Right atrium auricular region (tissue), 2 donors: ENCODE measurements at regions not wholly inside any gene's neighbourhood (a gene's known extent, or its start where the extent isn't known, plus 50 kb on each side); places are given as distances from the start of the nearest gene placed in this dataset.

Experiments used
- DNase-seq: peaks from one replicate; pipeline ENCODE4 v3.0.0-alpha.2; 2019; ENCODE audit warnings: low spot score
- H3K27ac ChIP-seq, 2 donors: fragments of 200-600 bp; sonication (generic); 1 replicate in 1 of 2; 2 replicates in 1 of 2; pipeline ENCODE4 v1.5.1; 2016 to 2019
- H3K27me3 ChIP-seq, 2 donors: fragments of 200-600 bp; sonication (generic); one replicate each; pipeline versions ENCODE4 v1.5.1 to v1.6.0; 2017 to 2019
- H3K36me3 ChIP-seq: fragments of 200-600 bp; sonication (generic); one replicate; pipeline ENCODE4 v1.5.1; 2016
- H3K4me1 ChIP-seq, 2 donors: fragments of 200-600 bp; sonication (generic); one replicate each; pipeline versions ENCODE4 v1.5.1 to v1.6.0; 2017 to 2019
- H3K4me3 ChIP-seq, 2 donors: fragments of 200-600 bp; sonication (generic); 1 replicate in 1 of 2; 2 replicates in 1 of 2; pipeline ENCODE4 v1.5.1; 2017 to 2019; ENCODE audit warnings: mild to moderate bottlenecking in 1 of 2, moderate library complexity in 1 of 2
- H3K9me3 ChIP-seq, 2 donors: fragments of 200-600 bp; sonication (generic); one replicate each; pipeline ENCODE4 v1.5.1; 2019
- TF ChIP-seq, protein P1 (sequence below), 2 donors: fragments of 200-600 bp; sonication (generic); IDR thresholded peaks; one replicate each; pipeline ENCODE4 v1.5.1; 2019; ENCODE audit warnings: antibody characterized with exemption in 2 of 2

DNA sequence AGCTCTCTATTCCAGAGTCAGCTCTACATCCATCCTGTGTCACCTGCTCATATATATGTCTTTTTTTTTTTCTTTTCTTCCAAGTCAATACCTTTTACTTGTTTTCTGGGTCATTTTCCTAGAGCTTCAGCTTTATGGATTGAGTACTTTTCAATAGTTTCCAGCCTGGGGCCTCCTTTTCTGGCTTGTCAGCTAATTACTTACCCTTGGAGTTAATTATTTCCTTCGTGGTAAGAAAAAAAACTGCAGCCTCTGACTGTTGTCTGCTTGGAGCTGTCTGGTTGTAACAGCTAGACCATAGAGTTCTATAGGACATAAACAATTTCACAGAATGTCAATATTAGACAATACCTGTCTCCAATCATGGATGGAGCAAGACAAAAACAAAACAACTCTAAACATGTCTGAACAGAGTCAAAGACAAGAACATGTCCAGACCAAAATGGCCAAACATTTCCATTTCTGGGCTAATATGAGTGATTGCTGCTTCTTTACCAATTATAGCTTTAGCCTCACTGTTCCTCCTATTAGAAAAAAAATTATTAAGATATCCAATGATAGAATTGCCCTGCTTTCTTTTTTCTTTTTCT is 643.1 kb downstream of the SLC4A3 start:
- DNase-seq, result no peak
- TF ChIP-seq, protein P1, sequence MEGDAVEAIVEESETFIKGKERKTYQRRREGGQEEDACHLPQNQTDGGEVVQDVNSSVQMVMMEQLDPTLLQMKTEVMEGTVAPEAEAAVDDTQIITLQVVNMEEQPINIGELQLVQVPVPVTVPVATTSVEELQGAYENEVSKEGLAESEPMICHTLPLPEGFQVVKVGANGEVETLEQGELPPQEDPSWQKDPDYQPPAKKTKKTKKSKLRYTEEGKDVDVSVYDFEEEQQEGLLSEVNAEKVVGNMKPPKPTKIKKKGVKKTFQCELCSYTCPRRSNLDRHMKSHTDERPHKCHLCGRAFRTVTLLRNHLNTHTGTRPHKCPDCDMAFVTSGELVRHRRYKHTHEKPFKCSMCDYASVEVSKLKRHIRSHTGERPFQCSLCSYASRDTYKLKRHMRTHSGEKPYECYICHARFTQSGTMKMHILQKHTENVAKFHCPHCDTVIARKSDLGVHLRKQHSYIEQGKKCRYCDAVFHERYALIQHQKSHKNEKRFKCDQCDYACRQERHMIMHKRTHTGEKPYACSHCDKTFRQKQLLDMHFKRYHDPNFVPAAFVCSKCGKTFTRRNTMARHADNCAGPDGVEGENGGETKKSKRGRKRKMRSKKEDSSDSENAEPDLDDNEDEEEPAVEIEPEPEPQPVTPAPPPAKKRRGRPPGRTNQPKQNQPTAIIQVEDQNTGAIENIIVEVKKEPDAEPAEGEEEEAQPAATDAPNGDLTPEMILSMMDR (IDR thresholded peaks at IDR 0.05), result no peak
- H3K4me3 ChIP-seq, result no peak overlapping the region

DNA sequence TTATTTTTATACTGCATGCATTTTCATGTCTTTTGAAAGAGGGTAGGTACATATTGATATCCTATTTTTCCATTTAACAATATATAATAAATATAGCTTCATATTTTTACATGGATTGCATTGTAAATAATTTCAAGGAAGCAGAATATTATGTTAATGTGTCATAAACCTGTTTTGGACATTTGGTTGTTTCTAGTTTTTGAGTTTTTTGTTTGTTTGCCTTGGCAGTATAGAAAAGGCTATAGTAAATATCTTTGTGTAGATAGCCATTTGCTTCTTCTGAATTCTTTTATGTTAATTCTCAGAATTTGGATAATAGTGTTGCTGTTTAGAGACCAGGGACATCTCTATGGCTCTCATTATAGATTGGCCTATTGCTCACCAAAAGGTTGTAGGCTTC is 645.2 kb downstream of the SLC4A3 start:
- H3K9me3 ChIP-seq, result no peaks in the 10 kb centered on the region
- no peaks in the 10 kb centered on the region for H3K27me3 ChIP-seq
- H3K36me3 ChIP-seq, result no peaks in the 10 kb centered on the region
- H3K4me3 ChIP-seq, result no peak overlapping the region
- TF ChIP-seq, protein P1 (IDR thresholded peaks at IDR 0.05), result no peak
- DNase-seq, result no peak
- no peak overlapping the region for H3K27ac ChIP-seq
- no peaks in the 10 kb centered on the region for H3K4me1 ChIP-seq

More for the DNA sequence above, 643.1 kb downstream of the SLC4A3 start:
- Histone ChIP-seq H3K36me3 (no peaks in the 10 kb centered on the region), H3K4me1 (no peaks in the 10 kb centered on the region), H3K9me3 (no peaks in the 10 kb centered on the region), H3K27ac (no peak overlapping the region), H3K27me3 (no peaks in the 10 kb centered on the region)

DNA sequence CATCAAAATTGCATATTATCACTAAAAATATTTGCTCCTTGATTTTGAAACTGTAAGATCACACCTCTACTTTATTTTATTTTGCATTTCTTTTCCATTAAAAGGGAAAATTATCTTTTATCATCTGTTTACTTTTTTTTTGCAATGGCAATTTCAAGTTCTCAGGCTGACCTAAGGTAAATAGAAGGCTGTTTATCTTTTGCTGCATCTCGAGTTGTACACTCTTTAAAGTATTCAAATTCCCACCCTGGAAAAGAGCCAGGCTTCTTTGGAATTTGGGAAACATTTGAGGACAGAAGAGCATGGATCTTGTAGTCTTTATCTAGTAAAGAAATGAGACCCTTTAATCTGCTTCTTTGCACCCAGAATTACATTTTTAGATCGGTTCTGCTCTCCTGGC is 645.7 kb downstream of the SLC4A3 start:
- DNase-seq, result no peak
- Histone ChIP-seq H3K4me1 (no peaks in the 10 kb centered on the region), H3K9me3 (no peaks in the 10 kb centered on the region), H3K36me3 (no peaks in the 10 kb centered on the region), H3K27ac (no peak overlapping the region), H3K4me3 (no peak overlapping the region), H3K27me3 (no peaks in the 10 kb centered on the region)
- TF ChIP-seq, protein P1 (IDR thresholded peaks at IDR 0.05), result no peak

DNA sequence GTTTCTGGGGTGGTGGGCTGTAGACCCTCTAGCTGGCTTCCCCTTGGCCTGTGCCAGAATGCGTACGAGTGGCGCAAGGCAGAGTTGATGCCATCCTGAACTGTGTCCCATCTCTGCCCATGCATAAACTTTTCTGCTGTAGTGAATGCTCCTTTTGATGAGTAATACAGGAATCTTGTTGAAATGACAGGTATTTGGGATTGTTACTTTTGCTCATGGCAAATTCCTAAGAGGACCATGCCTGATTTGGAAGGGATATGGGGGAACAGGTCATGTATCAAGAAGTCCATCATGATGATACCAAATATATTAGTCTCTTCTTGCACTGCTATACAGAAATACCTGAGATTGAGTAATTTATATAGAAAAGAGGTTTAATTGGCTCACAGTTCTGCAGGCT is 648.0 kb downstream of the SLC4A3 start:
- H3K4me1 ChIP-seq, result no peaks in the 10 kb centered on the region
- no peak overlapping the region for H3K27ac ChIP-seq
- H3K27me3 ChIP-seq, result no peaks in the 10 kb centered on the region
- no peaks in the 10 kb centered on the region for H3K9me3 ChIP-seq
- H3K4me3 ChIP-seq, result no peak overlapping the region
- TF ChIP-seq, protein P1 (IDR thresholded peaks at IDR 0.05), result no peak
- DNase-seq, result no peak
- no peaks in the 10 kb centered on the region for H3K36me3 ChIP-seq

DNA sequence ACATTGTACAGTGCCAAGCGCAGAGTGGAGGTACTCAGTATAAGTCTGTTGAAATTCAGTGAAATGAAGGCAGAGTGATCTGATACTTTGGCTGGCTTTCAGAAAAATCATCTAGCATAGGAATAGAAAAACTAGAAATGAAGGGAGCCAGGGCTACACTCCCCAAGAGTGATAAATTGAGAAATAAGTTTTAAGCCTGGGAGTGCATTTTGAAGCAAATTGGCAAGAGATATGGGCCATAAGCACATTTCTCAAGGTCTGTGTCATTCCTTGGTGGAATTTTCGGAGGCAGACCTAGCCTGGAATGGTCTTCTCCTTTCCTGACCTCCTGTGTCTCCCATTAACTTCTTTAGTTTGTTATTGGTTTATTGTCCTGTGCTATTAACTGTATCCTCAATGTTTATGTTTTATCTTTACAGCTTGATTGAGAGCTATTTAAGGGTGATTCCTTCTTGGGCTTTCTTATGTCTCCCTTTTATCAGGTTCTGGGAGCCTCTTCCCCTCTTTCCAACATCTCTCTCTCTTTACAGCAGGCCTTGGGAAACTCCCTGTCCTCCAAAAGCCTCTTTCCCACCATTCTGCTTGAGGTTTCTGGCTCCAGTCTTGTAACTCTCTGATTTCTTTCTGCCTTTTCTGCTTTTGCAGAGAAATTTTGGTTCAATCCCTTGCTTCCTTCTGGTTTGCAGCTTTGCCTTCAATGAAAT is 649.5 kb downstream of the SLC4A3 start:
- no peaks in the 10 kb centered on the region for H3K4me1 ChIP-seq
- H3K27ac ChIP-seq, result peak overlapping the region in 1 of 2 donors; percentile 56
- H3K4me3 ChIP-seq, result no peak overlapping the region
- no peak for DNase-seq
- no peaks in the 10 kb centered on the region for H3K27me3 ChIP-seq
- no peaks in the 10 kb centered on the region for H3K36me3 ChIP-seq
- TF ChIP-seq, protein P1 (IDR thresholded peaks at IDR 0.05), result no peak
- no peaks in the 10 kb centered on the region for H3K9me3 ChIP-seq
